NT2/D1 (cell line): ENCODE measurements at regions not wholly inside any gene's neighbourhood (a gene's known extent, or its start where the extent isn't known, plus 50 kb on each side); places are given as distances from the start of the nearest gene placed in this dataset.

Experiments used
- YY1 ChIP-seq: IDR thresholded peaks from 2 replicates; pipeline ENCODE4 v1.6.1; 2011; ENCODE audit not compliant: insufficient read length, insufficient read depth
- ZNF274 ChIP-seq: IDR thresholded peaks from 2 replicates; pipeline ENCODE4 v1.6.1; 2011; ENCODE audit warnings: mild to moderate bottlenecking, low read depth, low read length

DNA sequence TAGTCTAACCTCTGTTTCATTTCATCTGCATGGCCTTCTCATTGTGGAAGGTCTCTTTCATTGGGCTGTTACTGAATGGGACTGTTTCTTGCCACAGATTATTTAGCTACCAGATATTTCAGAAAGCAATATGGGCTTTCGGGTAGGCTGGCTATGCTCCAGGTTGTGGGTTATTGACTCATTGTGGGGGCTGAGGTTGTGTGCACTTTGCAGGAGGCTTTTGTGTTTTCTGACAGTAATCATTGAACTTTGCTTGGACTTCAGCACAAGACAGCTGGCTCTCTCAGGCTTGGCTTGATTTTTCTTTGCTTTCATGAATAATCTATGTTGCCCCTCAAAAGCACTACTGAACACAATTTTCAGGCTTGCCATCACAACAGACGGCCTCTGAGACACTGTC is 771.1 kb upstream of the TSPY4 start:
- no peak for TF ChIP-seq ZNF274
- no peak for TF ChIP-seq YY1
